Testis (tissue), 2 donors: ENCODE measurements at regions not wholly inside any gene's neighbourhood (a gene's known extent, or its start where the extent isn't known, plus 50 kb on each side); places are given as distances from the start of the nearest gene placed in this dataset.
A peak's percentile ranks its signal among the peaks of the same experiment; 100 is the strongest.

Source experiments
- DNase-seq: peaks from one replicate; pipeline ENCODE4 v3.0.0-alpha.2; 2019
- H3K27ac ChIP-seq, 2 donors: fragments of 200-600 bp; sonication (generic); one replicate each; pipeline ENCODE4 v1.5.1; 2019
- H3K27me3 ChIP-seq: fragments of 200-600 bp; sonication (generic); one replicate; pipeline ENCODE4 v1.5.1; 2019
- H3K36me3 ChIP-seq: fragments of 200-600 bp; sonication (generic); one replicate; pipeline ENCODE4 v1.5.1; 2017; ENCODE audit warnings: low read depth; ENCODE audit errors: missing control alignments
- H3K4me1 ChIP-seq: fragments of 200-600 bp; sonication (generic); one replicate; pipeline ENCODE4 v1.5.1; 2019
- H3K4me3 ChIP-seq, 2 donors: fragments of 200-600 bp; sonication (generic); one replicate each; pipeline ENCODE4 v1.5.1; 2017 to 2019
- H3K9me3 ChIP-seq: fragments of 200-600 bp; sonication (generic); one replicate; pipeline ENCODE4 v1.5.1; 2017
- CTCF ChIP-seq, 3 experiments: fragments of 450-650 bp in 2 of 3; fragments of 200-600 bp in 1 of 3; sonication (generic) in 1 of 3; IDR thresholded peaks; one replicate each; pipeline ENCODE4 v1.5.1; 2016 to 2019; ENCODE audit warnings: antibody characterized with exemption in 3 of 3, mild to moderate bottlenecking in 2 of 3, moderate library complexity in 1 of 3
- POLR2A ChIP-seq: fragments of 450-650 bp; IDR thresholded peaks from one replicate; pipeline ENCODE4 v1.6.1; 2017; ENCODE audit warnings: antibody characterized with exemption, mild to moderate bottlenecking, moderate library complexity
- WGBS, 2 donors: methylation state at CpG; one replicate each; pipeline ENCODE4 v1.1.5; 2018; 5-methylcytosine and 5-hydroxymethylcytosine counted together
- intact Hi-C: fragments of 100-400 bp; cut with DNase I; formaldehyde crosslinking; loops from one replicate; pipeline ENCODE4 v1.15.1; 2023; ENCODE audit warnings: low total_unique reads

GRCh38 chr1:112850034-112850757 is 105.8 kb downstream of the SLC16A1 start:
- WGBS, 2 donors = 24 to 28% methylated on average over 34 to 40 of the region's 40 CpGs
- H3K27me3 ChIP-seq = no peaks in the 10 kb centered on the region
- no peak overlapping the region for H3K27ac ChIP-seq
- H3K9me3 ChIP-seq = no peaks in the 10 kb centered on the region
- H3K4me3 ChIP-seq = peak overlapping the region; percentile 45 to 65
- H3K4me1 ChIP-seq = no peaks in the 10 kb centered on the region
- intact Hi-C loops = no loop called here
- TF ChIP-seq POLR2A = no peak
- TF ChIP-seq CTCF (IDR thresholded peaks at IDR 0.05) = no peak
- DNase-seq = no peak
- H3K36me3 ChIP-seq = no peaks in the 10 kb centered on the region

GRCh38 chr1:112849425-112850033 is 106.5 kb downstream of the SLC16A1 start:
- Histone ChIP-seq H3K36me3 (no peaks in the 10 kb centered on the region), H3K27ac (no peak overlapping the region), H3K4me3 (peak overlapping the region; percentile 45 to 65), H3K9me3 (no peaks in the 10 kb centered on the region), H3K4me1 (no peaks in the 10 kb centered on the region), H3K27me3 (no peaks in the 10 kb centered on the region)
- no peak for TF ChIP-seq POLR2A
- TF ChIP-seq CTCF (IDR thresholded peaks at IDR 0.05) = no peak
- DNase-seq = peak; percentile 47
- intact Hi-C loops = no loop called here
- 0 to 1% methylated on average over 22 to 34 of the region's 58 CpGs for WGBS, 2 donors

GRCh38 chr1:112841825-112842224 is 114.2 kb downstream of the SLC16A1 start:
- no peak for TF ChIP-seq POLR2A
- H3K27ac ChIP-seq = no peak overlapping the region
- WGBS, 2 donors = 83 to 93% methylated on average over 9 to 10 of the region's 10 CpGs

GRCh38 chr1:112840631-112841624 is 115.1 kb downstream of the SLC16A1 start:
- WGBS, 2 donors = 80 to 84% methylated on average over 7 of the region's 7 CpGs
- H3K4me3 ChIP-seq = no peak overlapping the region
- intact Hi-C loops = no loop called here
- H3K9me3 ChIP-seq = no peaks in the 10 kb centered on the region
- H3K36me3 ChIP-seq = no peaks in the 10 kb centered on the region
- no peak for TF ChIP-seq CTCF (IDR thresholded peaks at IDR 0.05)
- no peak for TF ChIP-seq POLR2A
- no peak for DNase-seq
- no peaks in the 10 kb centered on the region for H3K4me1 ChIP-seq
- no peaks in the 10 kb centered on the region for H3K27me3 ChIP-seq
- no peak overlapping the region for H3K27ac ChIP-seq

More at GRCh38 chr1:112841825-112842224, 114.2 kb downstream of the SLC16A1 start:
- H3K36me3 ChIP-seq = no peaks in the 10 kb centered on the region
- no peak overlapping the region for H3K4me3 ChIP-seq
- no peaks in the 10 kb centered on the region for H3K9me3 ChIP-seq
- DNase-seq = no peak
- no peaks in the 10 kb centered on the region for H3K27me3 ChIP-seq
- intact Hi-C loops = no loop called here
- no peaks in the 10 kb centered on the region for H3K4me1 ChIP-seq

GRCh38 chr1:112836642-112837041 is 119.4 kb downstream of the SLC16A1 start:
- no peaks in the 10 kb centered on the region for H3K9me3 ChIP-seq
- no peak overlapping the region for H3K27ac ChIP-seq
- no peaks in the 10 kb centered on the region for H3K27me3 ChIP-seq
- H3K4me1 ChIP-seq = no peaks in the 10 kb centered on the region
- intact Hi-C loops = no loop called here
- TF ChIP-seq POLR2A (no peak), CTCF (IDR thresholded peaks at IDR 0.05) (no peak)
- no peaks in the 10 kb centered on the region for H3K36me3 ChIP-seq
- no peak for DNase-seq
- 44 to 54% methylated on average over 3 of the region's 3 CpGs for WGBS, 2 donors
- no peak overlapping the region for H3K4me3 ChIP-seq
